ENCODE measurements at regions not wholly inside any gene's neighbourhood (a gene's known extent, or its start where the extent isn't known, plus 50 kb on each side); places are given as distances from the start of the nearest gene placed in this dataset.

- TF ChIP-seq CBX8 (IDR thresholded peaks at IDR 0.05; ENCODE audit: borderline replicate concordance, low read depth, low read length) (no peak), SP1 (IDR thresholded peaks at IDR 0.05; ENCODE audit: low read depth, low read length) (no peak), USF2 (IDR thresholded peaks at IDR 0.05; ENCODE audit: low read length) (no peak), EP300 (IDR thresholded peaks at IDR 0.05; ENCODE audit: borderline replicate concordance in 1 of 2, low read depth in 2 of 2, low read length in 2 of 2) (no peak), EGR1 (IDR thresholded peaks at IDR 0.05; ENCODE audit: borderline replicate concordance, low read depth, low read length) (no peak)
Measured at GRCh38 chr3:178100908-178101307, 435.3 kb upstream of the KCNMB2 start (continued).
